HG02763 (cell line): ENCODE measurements at regions not wholly inside any gene's neighbourhood (a gene's known extent, or its start where the extent isn't known, plus 50 kb on each side); places are given as distances from the start of the nearest gene placed in this dataset.
A peak's percentile ranks its signal among the peaks of the same experiment; 100 is the strongest.

Experiments
- ATAC-seq: cut with Tn5 transposase; IDR thresholded peaks from one replicate; pipeline ENCODE4 v1.9.1; 2021; ENCODE audit warnings: mild to moderate bottlenecking, moderate library complexity; ENCODE audit not compliant: unreplicated experiment

DNA sequence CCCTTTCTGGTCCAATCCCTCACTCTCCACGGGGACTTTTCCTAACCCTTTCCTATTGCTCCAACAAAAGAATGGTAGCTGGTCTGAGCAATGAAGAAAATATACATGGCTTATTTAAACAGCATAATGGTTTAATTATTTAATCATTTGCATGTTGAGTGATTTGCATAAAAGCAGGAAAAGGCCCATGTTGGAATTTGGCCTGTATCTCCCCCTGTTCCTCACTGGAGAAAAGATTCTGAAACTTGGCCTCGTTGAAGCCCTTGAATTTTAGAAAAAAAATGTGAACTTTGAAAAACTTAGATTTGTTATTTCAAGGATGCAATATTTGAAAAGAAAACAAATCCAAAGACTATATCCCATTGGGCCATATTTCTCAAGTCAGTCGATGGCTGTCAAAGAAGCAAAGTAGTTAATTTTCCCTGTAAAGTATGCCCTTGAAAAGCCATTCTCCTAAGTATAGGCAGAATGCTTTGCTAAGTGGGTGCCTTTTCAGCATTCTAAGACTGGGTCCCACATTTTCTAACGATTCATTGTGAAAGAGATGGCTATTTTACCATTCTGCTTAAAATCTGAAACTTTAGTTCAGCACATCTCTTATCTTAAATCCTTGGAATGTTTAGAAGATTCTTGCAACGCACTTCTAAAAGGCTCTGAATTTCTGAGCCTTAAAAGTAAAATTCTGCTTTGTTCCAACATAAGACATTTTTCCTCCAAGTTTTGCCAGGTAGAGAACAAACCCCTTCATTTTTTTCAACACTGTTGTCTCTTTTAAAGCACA, 428.8 kb downstream of the ARHGEF28 start:
- no peak for ATAC-seq

GRCh38 chr5:74054139-74054538, 428.1 kb downstream of the ARHGEF28 start:
- ATAC-seq: no peak

GRCh38 chr5:74052441-74053221, 426.6 kb downstream of the ARHGEF28 start:
- ATAC-seq: no peak

- ATAC-seq: no peak
These were observed 425.1 kb downstream of the ARHGEF28 start for GRCh38 chr5:74051076-74051475.

GRCh38 chr5:74044936-74045335, 418.9 kb downstream of the ARHGEF28 start:
- ATAC-seq: no peak

DNA sequence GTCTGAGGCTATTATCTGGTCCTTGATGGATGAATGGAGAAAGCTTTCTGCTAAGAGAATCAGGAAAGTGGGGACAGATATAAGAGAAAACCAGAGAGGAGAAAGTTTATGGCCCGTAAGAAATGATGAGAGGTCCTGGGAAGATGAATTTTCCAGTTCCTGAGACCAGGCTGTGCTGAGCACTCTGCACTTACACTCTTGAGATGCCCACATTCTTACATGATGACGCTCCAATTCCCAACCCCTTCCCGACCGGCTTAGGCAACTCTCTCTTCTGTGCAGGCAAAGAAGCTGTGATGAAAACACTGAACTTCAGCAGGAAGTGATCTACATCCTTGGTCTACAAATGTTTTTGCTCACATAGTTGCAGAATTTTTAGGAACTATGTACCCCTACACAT, 417.0 kb downstream of the ARHGEF28 start:
- no peak for ATAC-seq

DNA sequence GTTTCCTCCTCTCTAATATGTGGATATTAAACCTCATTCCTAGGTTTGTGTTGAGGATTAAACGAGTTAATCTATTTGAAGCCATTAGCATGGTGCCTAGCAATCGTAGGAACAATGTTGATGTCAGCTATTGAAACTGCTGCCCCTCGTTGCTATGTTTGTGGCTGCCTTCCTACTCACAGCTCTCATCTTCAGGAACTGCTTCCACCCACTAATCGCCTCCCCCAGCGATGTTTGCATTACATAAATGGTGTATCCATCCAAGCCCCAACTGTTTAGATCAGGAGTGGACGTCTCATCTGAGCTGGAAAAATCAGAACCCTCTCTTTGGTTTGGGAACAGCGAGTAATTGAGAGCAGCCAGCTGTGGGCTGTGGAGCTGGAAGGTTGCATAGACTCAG, 416.6 kb downstream of the ARHGEF28 start:
- ATAC-seq: no peak

DNA sequence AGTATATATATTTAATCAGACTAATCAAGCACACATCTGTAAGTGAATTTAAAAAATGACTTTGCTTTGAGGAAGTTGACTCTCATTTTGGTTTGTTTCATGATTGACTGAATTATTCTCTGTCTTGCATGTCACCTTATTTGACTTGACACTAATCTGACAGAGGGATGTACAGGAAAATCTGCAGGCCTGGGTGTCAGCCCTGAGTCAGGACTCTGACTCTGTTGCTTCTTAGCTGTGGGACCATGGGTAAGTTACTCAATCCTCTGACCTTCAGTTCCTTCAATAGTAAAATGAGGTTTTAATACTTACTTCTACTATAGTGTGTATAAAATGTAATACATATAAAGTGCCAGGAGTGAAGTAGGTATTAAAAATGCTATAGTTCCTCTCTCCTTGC, 415.9 kb downstream of the ARHGEF28 start:
- ATAC-seq: no peak

GRCh38 chr5:74040811-74041491, 415.0 kb downstream of the ARHGEF28 start:
- ATAC-seq: no peak

- ATAC-seq: no peak
These were observed 414.1 kb downstream of the ARHGEF28 start for GRCh38 chr5:74040065-74040551.

- no peak for ATAC-seq
These were observed 411.3 kb downstream of the ARHGEF28 start for GRCh38 chr5:74037321-74037720.

DNA sequence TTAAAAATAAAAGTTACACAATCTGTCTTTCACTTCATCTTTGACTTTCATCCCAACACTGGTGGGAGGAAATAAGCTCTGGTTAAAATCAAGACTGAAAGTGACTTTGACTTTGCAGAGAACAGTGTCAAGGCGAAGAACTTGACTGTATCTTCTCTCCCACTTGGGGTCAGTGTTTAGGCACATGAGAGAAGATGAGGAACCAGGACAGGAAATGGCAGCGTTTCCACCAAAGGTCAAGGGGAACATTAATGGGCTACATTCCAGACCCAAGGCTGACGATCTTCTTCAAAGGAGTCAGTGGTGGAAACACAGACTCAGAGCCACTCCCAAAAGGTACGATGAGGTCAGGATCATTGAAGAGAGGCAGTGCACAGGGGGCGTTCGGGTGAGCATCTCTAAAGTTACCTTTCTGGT, 409.5 kb downstream of the ARHGEF28 start:
- peak; percentile 53 for ATAC-seq

- no peak for ATAC-seq
These were observed 408.7 kb downstream of the ARHGEF28 start for GRCh38 chr5:74034733-74035132.

DNA sequence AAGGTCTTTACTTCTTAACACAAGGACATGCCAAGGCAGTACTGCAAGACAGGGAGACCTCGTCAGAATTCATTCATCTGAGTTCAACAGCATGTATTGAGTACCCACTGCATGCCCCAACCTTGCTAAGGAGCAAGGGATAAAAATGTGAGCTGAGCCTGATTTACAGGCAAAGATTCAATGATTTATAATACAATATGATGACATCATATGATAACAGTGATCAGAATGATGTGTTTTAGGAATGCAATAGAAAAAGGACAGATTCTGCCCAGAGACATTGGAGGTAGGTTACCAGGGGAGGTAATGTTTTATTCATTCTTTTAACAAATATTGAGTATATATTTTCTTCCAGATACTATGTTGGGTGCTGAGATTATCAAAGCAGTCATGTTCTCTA, 406.6 kb downstream of the ARHGEF28 start:
- ATAC-seq: no peak

DNA sequence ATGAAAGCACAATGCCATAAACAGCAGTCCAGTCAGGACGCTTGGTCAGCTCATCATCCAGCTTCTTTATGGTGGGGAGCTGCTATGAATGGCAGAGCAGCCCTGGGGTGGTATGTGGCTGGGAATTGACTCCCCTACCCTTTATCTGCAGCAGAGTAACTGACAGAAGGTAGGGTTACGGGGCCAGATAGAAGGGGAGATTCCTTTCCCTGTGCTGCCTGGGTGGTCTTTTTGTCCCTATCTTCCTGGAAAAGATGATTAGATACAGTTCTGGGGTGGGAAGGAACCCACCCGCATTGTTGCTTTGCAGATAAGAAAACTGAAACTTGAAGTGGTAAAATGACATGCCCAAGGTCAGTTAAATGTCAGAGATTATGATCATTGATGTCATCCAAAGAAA, 405.5 kb downstream of the ARHGEF28 start:
- no peak for ATAC-seq

GRCh38 chr5:74030821-74031220, 404.8 kb downstream of the ARHGEF28 start:
- no peak for ATAC-seq

GRCh38 chr5:74030371-74030770, 404.4 kb downstream of the ARHGEF28 start:
- ATAC-seq: no peak

GRCh38 chr5:74028976-74029375, 403.0 kb downstream of the ARHGEF28 start:
- ATAC-seq: no peak

DNA sequence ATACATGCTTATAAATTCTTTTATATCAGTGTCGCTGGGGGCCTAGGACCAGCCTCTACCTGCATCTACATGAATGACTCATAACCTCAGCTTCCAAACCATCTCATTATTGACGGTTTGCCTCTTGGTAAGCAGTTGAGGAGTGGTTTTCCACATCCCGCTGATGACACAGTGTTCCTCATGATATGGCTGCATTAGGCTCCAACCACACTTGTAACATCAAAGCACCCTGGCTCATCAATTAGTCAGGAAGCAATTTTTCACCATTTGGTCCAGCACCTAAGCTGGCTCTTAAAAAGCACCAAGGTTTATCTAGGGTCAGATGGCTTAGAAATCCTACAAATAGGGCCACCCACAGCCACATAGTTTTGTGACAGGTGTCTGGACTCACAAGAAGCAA, 402.4 kb downstream of the ARHGEF28 start:
- ATAC-seq: no peak

- ATAC-seq: no peak
These were observed 401.8 kb downstream of the ARHGEF28 start for GRCh38 chr5:74027732-74028338.

GRCh38 chr5:74026310-74026709, 400.3 kb downstream of the ARHGEF28 start:
- no peak for ATAC-seq
